ENCODE measurements at regions not wholly inside any gene's neighbourhood (a gene's known extent, or its start where the extent isn't known, plus 50 kb on each side); places are given as distances from the start of the nearest gene placed in this dataset.

DNA sequence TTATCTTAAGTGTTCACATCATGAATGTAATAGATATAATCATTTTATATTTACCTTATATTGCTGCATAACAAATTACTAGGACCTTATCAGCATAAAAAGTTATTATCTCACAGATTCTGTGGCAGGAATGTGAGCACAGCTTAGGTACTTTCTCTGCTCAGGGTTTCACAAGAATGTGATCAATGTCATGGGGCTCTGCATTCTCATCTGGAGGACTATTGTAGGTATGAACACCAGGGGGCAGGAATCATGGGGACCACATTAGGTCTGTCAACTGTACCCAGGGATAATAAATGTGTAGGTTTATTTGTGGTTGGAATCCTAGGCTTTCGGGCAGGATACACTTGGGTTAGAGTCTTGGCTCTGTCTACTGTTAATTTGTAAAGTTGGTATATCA, 519.2 kb downstream of the ARAP2 start:
- TF ChIP-seq POLR2A (IDR thresholded peaks at IDR 0.05; ENCODE audit: low read length) (no peak), GATA1 (IDR thresholded peaks at IDR 0.05; ENCODE audit: low read depth, low read length) (no peak)
